Caco-2 (cell line): ENCODE measurements at regions not wholly inside any gene's neighbourhood (a gene's known extent, or its start where the extent isn't known, plus 50 kb on each side); places are given as distances from the start of the nearest gene placed in this dataset.

ENCODE experiments used
- BruUV-seq: library from RNA; stranded (reverse); fragments of 400-500 nt; replicated peaks from 2 replicates; lab custom pipeline; 2021; lab: Mats Ljungman, UMichigan
- CTCF ChIA-PET: fragments of 300-600 bp; sonication (Branson Sonifier 250); formaldehyde crosslinking; loops from one replicate; lab custom pipeline; 2022; ENCODE audit warnings: antibody characterized with exemption; lab: Charles Lee
- POLR2A ChIA-PET: fragments of 300-600 bp; sonication (Branson Sonifier 250); formaldehyde crosslinking; loops from one replicate; lab custom pipeline; 2022; ENCODE audit warnings: antibody characterized with exemption; lab: Charles Lee
- DNase-seq, 2 experiments: peaks; one replicate each; pipeline versions ENCODE4 v3.0.0 to v3.0.0-alpha.2; 2020 to 2022
- H3K27me3 ChIP-seq: replicated peaks from 2 replicates; pipeline ENCODE4 v1.6.0; 2011; ENCODE audit warnings: low read length; ENCODE audit not compliant: control insufficient read depth, insufficient read depth
- H3K36me3 ChIP-seq: 2 replicates; pipeline ENCODE4 v1.5.1; 2011; ENCODE audit warnings: low read length; ENCODE audit not compliant: control insufficient read depth, insufficient read depth
- H3K4me1 ChIP-seq: fragments of 250-450 bp; sonication (Bioruptor Pico); 2 replicates; pipeline ENCODE4 v1.5.1; 2020; ENCODE audit warnings: mild to moderate bottlenecking
- H3K4me3 ChIP-seq: 2 replicates; pipeline ENCODE4 v1.5.1; 2011; ENCODE audit warnings: low read depth, mild to moderate bottlenecking, control low read depth, low read length
- H3K9me3 ChIP-seq: fragments of 250-450 bp; sonication (Bioruptor Pico); 2 replicates; pipeline ENCODE4 v1.5.1; 2020; ENCODE audit warnings: mild to moderate bottlenecking, moderate library complexity
- H3K27ac Mint-ChIP-seq: one replicate; pipeline ENCODE4 v1.8.0; 2022; ENCODE audit warnings: mixed read lengths; ENCODE audit not compliant: unreplicated experiment
- H3K27me3 Mint-ChIP-seq: one replicate; pipeline ENCODE4 v1.8.0; 2022; ENCODE audit warnings: mixed read lengths; ENCODE audit not compliant: insufficient read depth, unreplicated experiment
- H3K36me3 Mint-ChIP-seq: one replicate; pipeline ENCODE4 v1.8.0; 2022; ENCODE audit warnings: mild to moderate bottlenecking, mixed read lengths; ENCODE audit not compliant: insufficient read depth, unreplicated experiment
- H3K4me1 Mint-ChIP-seq: one replicate; pipeline ENCODE4 v1.8.0; 2022; ENCODE audit warnings: low read depth, mixed read lengths; ENCODE audit not compliant: unreplicated experiment
- H3K4me3 Mint-ChIP-seq: one replicate; pipeline ENCODE4 v1.8.0; 2022; ENCODE audit warnings: mild to moderate bottlenecking, moderate library complexity, mixed read lengths; ENCODE audit not compliant: unreplicated experiment
- H3K9me3 Mint-ChIP-seq: one replicate; pipeline ENCODE4 v1.8.0; 2022; ENCODE audit warnings: mixed read lengths; ENCODE audit not compliant: unreplicated experiment
- intact Hi-C: fragments of 100-400 bp; cut with micrococcal nuclease; formaldehyde crosslinking; loops from one replicate; pipeline ENCODE4 v1.10.0; 2022; ENCODE audit not compliant: unreplicated experiment
- TF ChIP-seq, protein P1 (sequence below), 2 experiments: fragments of 200-600 bp in 1 of 2; IDR thresholded peaks; 1 replicate in 1 of 2; 2 replicates in 1 of 2; pipeline versions ENCODE4 v1.5.1 to v1.8.0; 2011 to 2022; ENCODE audit warnings: antibody characterized with exemption in 1 of 2, control low read depth in 1 of 2, inconsistent platforms in 1 of 2, low read depth in 1 of 2, low read length in 1 of 2, mild to moderate bottlenecking in 1 of 2, moderate library complexity in 1 of 2; ENCODE audit not compliant: insufficient read depth in 1 of 2, severe bottlenecking in 1 of 2, unreplicated experiment in 1 of 2

DNA sequence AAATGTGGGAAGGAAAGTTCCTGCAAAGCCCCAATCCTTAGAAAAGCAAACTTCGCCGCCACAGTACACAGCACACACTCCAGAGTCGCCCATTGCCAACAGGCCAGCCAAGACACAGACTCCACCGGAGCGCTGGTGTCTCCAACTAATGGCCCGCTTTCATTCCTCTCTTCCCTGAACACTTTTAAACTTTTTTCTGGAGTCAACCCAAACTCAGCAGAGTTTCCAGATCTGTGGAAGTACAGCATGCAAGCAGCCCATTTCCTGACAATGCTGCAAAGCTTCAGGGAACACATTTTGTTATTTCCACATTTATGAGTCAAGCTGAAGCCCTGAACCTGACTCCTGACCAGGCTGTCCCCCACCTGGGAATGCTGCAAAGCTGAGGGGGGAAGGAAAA lies 351.9 kb downstream of the NFIB start:
- CTCF ChIA-PET, result interaction anchor here (0.7 kb wide), 1 partner anchor 391 kb away, joined by 3 read pairs; no protein-coding TSS in a partner anchor
- Mint-ChIP-seq H3K27me3 (no peaks in the 10 kb centered on the region), H3K36me3 (no peaks in the 10 kb centered on the region), H3K4me1 (no peaks in the 10 kb centered on the region), H3K4me3 (no peak overlapping the region), H3K9me3 (no peaks in the 10 kb centered on the region), H3K27ac (no peak overlapping the region)
- BruUV-seq, result no TSS peak
- no peak for DNase-seq
- no peaks in the 10 kb centered on the region for H3K27me3 ChIP-seq
- no peaks in the 10 kb centered on the region for H3K9me3 ChIP-seq
- H3K4me1 ChIP-seq, result no peaks in the 10 kb centered on the region
- no peak overlapping the region for H3K4me3 ChIP-seq
- H3K36me3 ChIP-seq, result no peaks in the 10 kb centered on the region
- POLR2A ChIA-PET, result no interaction called here
- TF ChIP-seq, protein P1, sequence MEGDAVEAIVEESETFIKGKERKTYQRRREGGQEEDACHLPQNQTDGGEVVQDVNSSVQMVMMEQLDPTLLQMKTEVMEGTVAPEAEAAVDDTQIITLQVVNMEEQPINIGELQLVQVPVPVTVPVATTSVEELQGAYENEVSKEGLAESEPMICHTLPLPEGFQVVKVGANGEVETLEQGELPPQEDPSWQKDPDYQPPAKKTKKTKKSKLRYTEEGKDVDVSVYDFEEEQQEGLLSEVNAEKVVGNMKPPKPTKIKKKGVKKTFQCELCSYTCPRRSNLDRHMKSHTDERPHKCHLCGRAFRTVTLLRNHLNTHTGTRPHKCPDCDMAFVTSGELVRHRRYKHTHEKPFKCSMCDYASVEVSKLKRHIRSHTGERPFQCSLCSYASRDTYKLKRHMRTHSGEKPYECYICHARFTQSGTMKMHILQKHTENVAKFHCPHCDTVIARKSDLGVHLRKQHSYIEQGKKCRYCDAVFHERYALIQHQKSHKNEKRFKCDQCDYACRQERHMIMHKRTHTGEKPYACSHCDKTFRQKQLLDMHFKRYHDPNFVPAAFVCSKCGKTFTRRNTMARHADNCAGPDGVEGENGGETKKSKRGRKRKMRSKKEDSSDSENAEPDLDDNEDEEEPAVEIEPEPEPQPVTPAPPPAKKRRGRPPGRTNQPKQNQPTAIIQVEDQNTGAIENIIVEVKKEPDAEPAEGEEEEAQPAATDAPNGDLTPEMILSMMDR (IDR thresholded peaks at IDR 0.05; ENCODE audit: insufficient read depth in 1 of 2, low read depth in 1 of 2, low read length in 1 of 2, severe bottlenecking in 1 of 2, unreplicated experiment in 1 of 2), result no peak
- intact Hi-C loops, result no loop called here

DNA sequence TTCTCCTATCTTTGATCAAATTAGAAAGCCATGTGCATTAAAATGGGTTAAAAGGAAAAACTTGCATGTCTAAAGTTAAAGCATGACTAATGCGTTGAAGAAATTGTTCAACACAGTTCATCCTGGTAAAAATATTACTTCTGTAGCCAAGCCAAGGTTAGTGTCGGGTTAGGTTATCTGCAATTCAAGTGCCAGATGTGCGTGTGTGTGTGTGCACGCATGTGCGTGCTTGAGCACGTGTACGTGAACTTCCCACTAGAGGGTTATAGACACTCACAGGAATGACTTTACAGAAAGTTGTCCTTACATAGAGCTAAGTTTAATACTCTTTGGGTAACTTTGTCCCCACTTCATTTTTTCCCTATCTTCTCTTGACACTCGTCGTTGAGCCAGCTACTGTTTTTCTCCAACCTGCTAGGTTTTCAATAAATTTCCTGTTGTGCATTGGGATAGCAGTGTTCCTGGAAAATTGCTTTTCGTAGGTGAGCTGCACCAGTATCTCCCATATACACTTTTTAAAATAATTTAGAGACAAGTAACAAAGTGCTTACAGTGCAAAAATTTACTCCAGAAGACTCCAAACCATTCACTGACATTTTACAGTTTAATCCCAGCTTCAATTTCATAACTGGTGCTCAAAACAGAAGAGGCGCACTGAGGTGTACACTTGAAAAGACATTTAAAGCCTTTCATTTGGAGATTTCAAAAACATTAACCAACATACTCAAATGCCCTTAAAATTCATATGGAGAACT lies 353.8 kb downstream of the NFIB start:
- no peaks in the 10 kb centered on the region for H3K27me3 Mint-ChIP-seq
- no peaks in the 10 kb centered on the region for H3K9me3 Mint-ChIP-seq
- Histone ChIP-seq H3K36me3 (no peaks in the 10 kb centered on the region), H3K4me1 (no peaks in the 10 kb centered on the region), H3K27me3 (no peaks in the 10 kb centered on the region), H3K4me3 (no peak overlapping the region), H3K9me3 (no peaks in the 10 kb centered on the region)
- H3K36me3 Mint-ChIP-seq, result no peaks in the 10 kb centered on the region
- TF ChIP-seq, protein P1 (IDR thresholded peaks at IDR 0.05; ENCODE audit: insufficient read depth in 1 of 2, low read depth in 1 of 2, low read length in 1 of 2, severe bottlenecking in 1 of 2, unreplicated experiment in 1 of 2), result no peak
- no peak overlapping the region for H3K27ac Mint-ChIP-seq
- no peaks in the 10 kb centered on the region for H3K4me1 Mint-ChIP-seq
- BruUV-seq, result no TSS peak
- POLR2A ChIA-PET, result no interaction called here
- DNase-seq, result no peak
- intact Hi-C loops, result no loop called here
- CTCF ChIA-PET, result no interaction called here
- no peak overlapping the region for H3K4me3 Mint-ChIP-seq

DNA sequence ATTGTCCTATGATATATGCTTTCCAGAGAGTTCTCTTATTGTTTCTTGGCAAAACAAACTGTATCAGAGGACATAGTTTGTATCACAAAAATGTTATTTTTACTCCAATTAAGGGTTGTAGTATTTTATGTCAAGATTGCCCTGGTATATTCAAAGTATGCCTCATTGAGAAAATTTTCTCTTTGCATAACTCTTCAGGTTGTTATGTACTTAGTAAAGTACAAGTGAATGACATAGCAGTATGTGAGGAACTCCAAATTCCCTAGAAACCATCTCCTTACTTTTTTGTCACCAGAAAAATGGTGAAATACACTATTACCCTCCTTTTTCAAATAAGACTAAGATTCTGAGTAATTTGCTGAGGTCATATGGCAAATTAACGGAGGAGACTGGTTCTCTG lies 355.3 kb downstream of the NFIB start:
- Mint-ChIP-seq H3K4me1 (no peaks in the 10 kb centered on the region), H3K27ac (no peak overlapping the region), H3K9me3 (no peaks in the 10 kb centered on the region), H3K27me3 (no peaks in the 10 kb centered on the region), H3K36me3 (no peaks in the 10 kb centered on the region), H3K4me3 (no peak overlapping the region)
- no peak for DNase-seq
- no TSS peak for BruUV-seq
- POLR2A ChIA-PET, result no interaction called here
- H3K27me3 ChIP-seq, result no peaks in the 10 kb centered on the region
- CTCF ChIA-PET, result no interaction called here
- TF ChIP-seq, protein P1 (IDR thresholded peaks at IDR 0.05; ENCODE audit: insufficient read depth in 1 of 2, low read depth in 1 of 2, low read length in 1 of 2, severe bottlenecking in 1 of 2, unreplicated experiment in 1 of 2), result no peak
- H3K9me3 ChIP-seq, result no peaks in the 10 kb centered on the region
- intact Hi-C loops, result no loop called here
- H3K36me3 ChIP-seq, result no peaks in the 10 kb centered on the region
- H3K4me1 ChIP-seq, result no peaks in the 10 kb centered on the region
- no peak overlapping the region for H3K4me3 ChIP-seq
